ENCODE measurements at regions not wholly inside any gene's neighbourhood (a gene's known extent, or its start where the extent isn't known, plus 50 kb on each side); places are given as distances from the start of the nearest gene placed in this dataset.

GRCh38 chr20:19924255-19924654 lies 92.9 kb upstream of the NAA20 start:
- TF ChIP-seq RFX1 (IDR thresholded peaks at IDR 0.05) (no peak), CTCF (CRISPR knock-in tag; IDR thresholded peaks at IDR 0.05) (no peak), FOXK1 (CRISPR knock-in tag; IDR thresholded peaks at IDR 0.05; ENCODE audit: borderline replicate concordance, low read depth) (no peak), ZNF274 (CRISPR knock-in tag; IDR thresholded peaks at IDR 0.05) (no peak), RAD21 (CRISPR knock-in tag; IDR thresholded peaks at IDR 0.05) (no peak), CEBPB (IDR thresholded peaks at IDR 0.05; ENCODE audit: borderline replicate concordance, low read depth, low read length) (no peak), IRF9 (CRISPR knock-in tag; IDR thresholded peaks at IDR 0.05; ENCODE audit: borderline replicate concordance) (no peak), MATR3 (CRISPR knock-in tag; IDR thresholded peaks at IDR 0.05) (no peak)
- TF ChIP-seq, protein P1, sequence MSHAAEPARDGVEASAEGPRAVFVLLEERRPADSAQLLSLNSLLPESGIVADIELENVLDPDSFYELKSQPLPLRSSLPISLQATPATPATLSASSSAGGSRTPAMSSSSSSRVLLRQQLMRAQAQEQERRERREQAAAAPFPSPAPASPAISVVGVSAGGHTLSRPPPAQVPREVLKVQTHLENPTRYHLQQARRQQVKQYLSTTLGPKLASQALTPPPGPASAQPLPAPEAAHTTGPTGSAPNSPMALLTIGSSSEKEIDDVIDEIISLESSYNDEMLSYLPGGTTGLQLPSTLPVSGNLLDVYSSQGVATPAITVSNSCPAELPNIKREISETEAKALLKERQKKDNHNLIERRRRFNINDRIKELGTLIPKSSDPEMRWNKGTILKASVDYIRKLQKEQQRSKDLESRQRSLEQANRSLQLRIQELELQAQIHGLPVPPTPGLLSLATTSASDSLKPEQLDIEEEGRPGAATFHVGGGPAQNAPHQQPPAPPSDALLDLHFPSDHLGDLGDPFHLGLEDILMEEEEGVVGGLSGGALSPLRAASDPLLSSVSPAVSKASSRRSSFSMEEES (CRISPR knock-in tag; IDR thresholded peaks at IDR 0.05) = no peak

All from HepG2 (cell line).